IPS-18c (cell line): ENCODE measurements at regions not wholly inside any gene's neighbourhood (a gene's known extent, or its start where the extent isn't known, plus 50 kb on each side); places are given as distances from the start of the nearest gene placed in this dataset.
"Not testable (repeated sequence)": the region's sequence is repeated elsewhere in the genome, so short reads cannot be mapped to it uniquely, and the experiment has no call there.

ENCODE experiments used
- H3K4me3 ChIP-seq: 2 replicates; pipeline ENCODE4 v1.7.0; 2013; ENCODE audit warnings: low read depth, mild to moderate bottlenecking, low read length, moderate library complexity; ENCODE audit not compliant: insufficient read depth
- H3K9me3 ChIP-seq: one replicate; pipeline ENCODE4 v1.6.1; 2013; ENCODE audit warnings: mild to moderate bottlenecking, low read length, moderate library complexity; ENCODE audit not compliant: control insufficient read depth, insufficient read depth

DNA sequence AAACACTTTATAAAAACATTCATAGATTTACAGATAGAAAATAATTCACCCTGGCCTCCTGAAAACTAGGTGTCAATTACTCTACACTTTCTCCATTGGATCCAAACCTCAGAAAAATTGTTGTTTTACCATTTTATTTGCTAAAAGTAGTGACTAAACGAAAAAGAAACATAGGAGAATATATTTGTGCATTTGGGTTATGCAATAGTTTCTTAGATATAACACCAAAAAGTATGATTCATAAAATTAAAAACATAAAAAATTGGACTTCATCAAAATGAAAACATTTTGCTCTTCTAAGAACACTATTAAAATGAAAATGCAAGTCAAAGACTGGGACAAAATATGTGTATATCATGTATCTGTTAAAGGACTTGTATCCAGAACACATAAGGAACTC, 671.3 kb downstream of the MAFB start:
- Histone ChIP-seq H3K4me3 (no peak overlapping the region), H3K9me3 (no peaks in the 10 kb centered on the region)

- Histone ChIP-seq H3K9me3 (no peaks in the 10 kb centered on the region), H3K4me3 (no peak overlapping the region)
Measured at GRCh38 chr20:40016890-40017289, 672.1 kb downstream of the MAFB start.

GRCh38 chr20:40016392-40016791, 672.6 kb downstream of the MAFB start:
- H3K4me3 ChIP-seq: no peak overlapping the region
- no peaks in the 10 kb centered on the region for H3K9me3 ChIP-seq

GRCh38 chr20:40012026-40012425, 677.0 kb downstream of the MAFB start:
- H3K4me3 ChIP-seq: not testable (repeated sequence)

GRCh38 chr20:40010483-40010882, 678.6 kb downstream of the MAFB start:
- Histone ChIP-seq H3K4me3 (no peak overlapping the region), H3K9me3 (no peaks in the 10 kb centered on the region)

More at GRCh38 chr20:40012026-40012425, 677.0 kb downstream of the MAFB start:
- not testable (repeated sequence) for H3K9me3 ChIP-seq

DNA sequence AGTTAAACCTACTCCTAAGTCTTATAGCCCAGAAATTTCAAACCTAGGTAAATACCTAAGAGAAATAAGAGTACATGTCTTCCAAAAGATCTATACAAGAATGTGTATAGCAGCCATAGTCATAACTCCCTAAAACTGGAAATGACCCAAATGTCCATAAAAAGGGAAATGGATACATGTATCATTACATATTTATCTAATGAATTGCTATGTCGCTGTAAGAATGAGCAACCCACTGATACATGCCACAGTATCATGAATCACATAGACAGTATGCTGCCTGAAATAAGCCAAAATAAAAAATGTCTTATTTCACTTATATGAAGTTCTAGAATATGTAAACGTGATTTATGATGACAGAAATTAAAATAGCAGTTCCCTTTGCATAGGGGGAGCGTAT, 679.5 kb downstream of the MAFB start:
- no peaks in the 10 kb centered on the region for H3K9me3 ChIP-seq
- H3K4me3 ChIP-seq: no peak overlapping the region

DNA sequence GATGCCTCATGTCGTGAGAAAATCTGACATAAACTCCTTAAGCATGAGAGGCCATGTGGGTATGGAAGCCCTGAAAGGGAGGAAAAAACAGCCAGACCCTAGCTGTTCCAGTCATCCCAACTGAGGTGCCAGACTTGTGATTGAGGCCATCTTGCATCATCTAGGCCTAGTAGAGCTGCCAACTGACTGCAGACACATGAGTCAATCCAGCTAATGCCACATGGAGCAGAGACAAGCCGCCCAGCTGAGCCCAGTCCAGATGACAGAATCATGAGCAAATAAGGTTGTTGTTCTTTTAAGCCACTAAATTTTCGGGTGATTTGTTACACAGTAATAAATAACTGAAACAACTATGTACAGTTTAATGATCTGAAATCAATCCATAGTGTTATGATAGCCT, 680.9 kb downstream of the MAFB start:
- H3K9me3 ChIP-seq: no peaks in the 10 kb centered on the region
- H3K4me3 ChIP-seq: no peak overlapping the region

DNA sequence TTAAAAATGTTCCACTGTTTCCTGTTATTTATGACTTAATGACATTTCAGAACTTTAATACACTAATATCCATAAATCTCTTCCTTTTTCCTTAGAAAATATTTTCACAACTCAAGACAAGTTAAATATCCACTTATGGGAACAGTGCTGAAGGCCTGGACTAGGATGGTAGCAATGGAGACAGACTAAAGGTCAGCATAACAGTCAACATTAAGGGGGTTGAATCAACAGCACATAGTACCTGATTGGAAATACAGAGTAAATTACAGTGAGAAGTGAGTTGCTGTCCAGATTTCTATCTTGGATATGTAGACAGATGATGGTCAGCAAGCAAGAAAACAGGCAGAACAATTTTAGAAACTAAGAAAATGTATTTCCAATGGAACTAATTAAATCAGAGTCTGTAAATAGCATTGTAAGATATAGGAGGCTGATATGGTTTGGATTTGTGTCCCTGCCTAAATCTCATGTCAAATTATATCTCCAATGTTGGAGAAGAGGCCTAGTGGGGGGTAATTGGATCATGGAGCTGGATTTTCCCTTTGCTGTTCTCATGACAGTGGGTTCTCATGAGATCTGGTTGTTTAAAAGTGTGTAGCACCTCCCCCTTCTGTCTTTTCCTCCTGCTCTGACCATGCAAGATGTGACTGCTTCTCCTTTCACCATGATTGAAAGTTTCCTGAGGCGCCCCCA, 682.7 kb downstream of the MAFB start:
- Histone ChIP-seq H3K9me3 (no peaks in the 10 kb centered on the region), H3K4me3 (no peak overlapping the region)

DNA sequence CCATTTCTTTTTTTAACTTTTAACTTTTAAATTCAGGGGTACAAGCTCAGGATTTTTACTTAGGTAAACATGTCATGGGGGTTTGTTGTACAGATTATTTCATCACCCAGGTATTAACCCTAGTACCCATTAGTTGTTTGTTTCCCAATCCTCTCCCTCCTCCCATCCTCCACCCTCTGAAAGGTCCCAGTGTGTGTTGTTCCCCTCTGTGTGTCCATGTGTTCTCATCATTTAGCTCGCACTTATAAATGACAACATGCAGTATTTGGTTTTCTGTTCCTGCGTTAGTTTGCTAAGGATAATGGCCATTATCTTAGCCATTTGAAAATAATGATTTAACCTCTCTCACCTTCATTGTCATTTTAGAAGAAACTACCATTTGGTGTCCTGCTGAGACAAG, 684.9 kb downstream of the MAFB start:
- H3K9me3 ChIP-seq, H3K4me3 ChIP-seq: not testable (repeated sequence)

- no peaks in the 10 kb centered on the region for H3K9me3 ChIP-seq
- H3K4me3 ChIP-seq: no peak overlapping the region
Measured at GRCh38 chr20:39993742-39994141, 695.3 kb downstream of the MAFB start.

DNA sequence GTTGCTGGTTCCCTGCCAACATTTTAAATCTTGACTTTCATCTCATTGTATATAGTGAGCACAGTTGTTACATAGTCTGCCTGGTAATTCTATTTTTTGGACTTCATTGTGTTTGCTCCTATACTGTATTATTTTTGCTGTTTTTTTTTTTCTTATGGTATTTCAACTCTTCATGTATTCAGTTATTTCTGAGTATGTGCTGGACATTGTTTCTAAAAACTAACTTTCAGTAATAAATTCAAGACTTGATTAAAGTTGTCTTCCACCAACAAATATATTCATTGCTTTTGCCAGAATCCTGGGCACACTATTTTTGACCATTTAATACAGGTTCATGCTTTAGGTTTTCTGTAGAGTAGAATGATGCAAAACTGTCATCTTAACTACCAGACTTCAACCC, 698.3 kb downstream of the MAFB start:
- Histone ChIP-seq H3K4me3 (no peak overlapping the region), H3K9me3 (no peaks in the 10 kb centered on the region)

- H3K9me3 ChIP-seq: no peaks in the 10 kb centered on the region
- H3K4me3 ChIP-seq: no peak overlapping the region
Measured at GRCh38 chr20:39988991-39989390, 700.0 kb downstream of the MAFB start.

GRCh38 chr20:39986173-39986904, 702.7 kb downstream of the MAFB start:
- no peaks in the 10 kb centered on the region for H3K9me3 ChIP-seq

DNA sequence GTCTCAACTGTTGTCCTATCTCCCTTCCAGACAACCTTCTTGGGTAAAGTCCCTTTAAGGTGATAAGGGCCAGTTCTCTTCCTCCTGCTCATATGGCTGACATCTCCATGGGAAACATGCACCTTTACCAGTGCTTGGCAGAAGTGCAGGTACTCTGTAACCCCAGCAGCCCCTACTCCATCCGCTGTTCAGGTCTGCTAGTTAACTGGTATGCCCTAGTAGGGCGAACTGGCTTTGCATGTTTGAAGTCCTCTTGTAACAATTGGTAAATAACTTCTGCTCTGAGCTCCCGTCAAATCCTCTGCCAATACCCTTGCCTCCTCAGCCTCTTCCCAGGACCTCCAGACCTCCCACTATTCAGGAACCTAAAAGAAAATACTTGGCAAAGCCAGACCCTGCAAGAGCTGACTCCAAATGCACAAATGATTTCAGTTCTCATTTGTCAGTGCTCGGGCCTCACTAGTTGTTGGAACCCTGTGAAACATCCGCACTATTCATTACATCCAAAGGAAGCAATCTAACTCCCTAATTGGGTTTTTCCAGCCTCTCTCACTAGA, 703.7 kb downstream of the MAFB start:
- no peak overlapping the region for H3K4me3 ChIP-seq
- H3K9me3 ChIP-seq: no peaks in the 10 kb centered on the region

More at GRCh38 chr20:39986173-39986904, 702.7 kb downstream of the MAFB start:
- no peak overlapping the region for H3K4me3 ChIP-seq

GRCh38 chr20:39983655-39984054, 705.4 kb downstream of the MAFB start:
- H3K4me3 ChIP-seq: no peak overlapping the region

DNA sequence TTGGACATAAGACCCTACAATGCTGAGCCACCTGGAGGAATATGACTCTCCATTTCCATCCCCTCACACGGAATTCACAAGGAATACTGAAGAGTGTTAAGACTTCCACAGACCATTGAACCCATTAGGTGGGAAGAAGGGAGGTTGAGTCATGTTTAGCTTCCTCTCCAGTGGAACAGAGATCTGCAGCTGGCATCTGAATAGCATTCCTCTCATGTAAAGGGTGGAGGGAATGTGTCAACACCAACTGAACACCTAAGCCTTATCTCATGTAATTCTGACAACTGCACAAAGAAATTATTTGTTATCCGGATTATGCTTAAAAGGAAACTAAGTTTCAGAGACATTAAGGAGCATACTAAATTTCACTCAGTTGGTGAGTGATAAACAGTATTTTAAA, 705.9 kb downstream of the MAFB start:
- H3K9me3 ChIP-seq: no peaks in the 10 kb centered on the region
- H3K4me3 ChIP-seq: no peak overlapping the region

More at GRCh38 chr20:39983655-39984054, 705.4 kb downstream of the MAFB start:
- H3K9me3 ChIP-seq: no peaks in the 10 kb centered on the region

DNA sequence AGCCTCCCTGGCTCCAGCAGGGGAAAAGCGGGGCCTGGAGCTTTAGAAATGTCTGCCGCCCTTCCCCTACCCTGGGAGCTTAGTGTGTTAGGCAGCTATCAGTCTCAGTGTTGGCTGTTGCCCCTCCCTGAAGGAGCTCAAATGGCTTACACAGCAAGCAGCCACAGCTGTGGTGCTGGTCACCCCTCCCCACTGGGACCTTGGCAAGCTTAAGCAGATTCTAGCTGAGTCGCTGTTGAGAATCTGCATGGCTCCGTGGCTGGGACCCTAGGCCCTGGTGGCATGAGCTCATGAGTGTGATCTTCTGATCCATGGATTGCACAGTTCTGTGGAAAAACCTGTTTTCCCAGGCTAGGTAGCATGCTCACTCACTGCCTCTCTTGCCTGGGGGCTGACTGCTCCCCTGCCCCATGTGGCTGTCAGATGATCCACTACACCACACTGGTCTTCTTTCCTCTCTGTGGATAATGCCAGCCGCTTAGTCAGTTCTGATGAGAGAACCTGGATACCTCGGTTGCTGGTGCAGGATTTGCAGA, 714.0 kb downstream of the MAFB start:
- no peak overlapping the region for H3K4me3 ChIP-seq
- H3K9me3 ChIP-seq: no peaks in the 10 kb centered on the region

DNA sequence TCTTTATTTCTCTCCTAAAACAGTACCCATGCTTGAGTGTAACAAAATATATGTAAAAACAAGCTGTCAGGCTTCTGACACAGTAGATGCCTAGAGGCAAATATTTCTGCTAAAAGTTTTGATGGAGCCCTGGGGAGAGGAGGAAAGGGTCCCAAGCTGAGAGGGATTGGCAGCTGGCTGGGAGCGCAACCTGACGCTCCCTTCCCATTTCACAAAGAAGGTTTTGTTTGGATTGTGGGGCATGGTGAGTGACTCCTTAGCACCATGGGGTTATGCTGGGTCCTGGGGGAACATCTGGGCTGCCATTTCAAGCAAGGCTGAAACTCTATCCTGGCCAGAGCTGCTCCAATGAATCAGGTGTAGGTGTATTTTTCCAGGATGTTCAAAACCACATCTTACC, 720.5 kb downstream of the MAFB start:
- no peaks in the 10 kb centered on the region for H3K9me3 ChIP-seq
- H3K4me3 ChIP-seq: no peak overlapping the region
